ENCODE measurements at regions not wholly inside any gene's neighbourhood (a gene's known extent, or its start where the extent isn't known, plus 50 kb on each side); places are given as distances from the start of the nearest gene placed in this dataset.
A peak's percentile ranks its signal among the peaks of the same experiment; 100 is the strongest.

DNA sequence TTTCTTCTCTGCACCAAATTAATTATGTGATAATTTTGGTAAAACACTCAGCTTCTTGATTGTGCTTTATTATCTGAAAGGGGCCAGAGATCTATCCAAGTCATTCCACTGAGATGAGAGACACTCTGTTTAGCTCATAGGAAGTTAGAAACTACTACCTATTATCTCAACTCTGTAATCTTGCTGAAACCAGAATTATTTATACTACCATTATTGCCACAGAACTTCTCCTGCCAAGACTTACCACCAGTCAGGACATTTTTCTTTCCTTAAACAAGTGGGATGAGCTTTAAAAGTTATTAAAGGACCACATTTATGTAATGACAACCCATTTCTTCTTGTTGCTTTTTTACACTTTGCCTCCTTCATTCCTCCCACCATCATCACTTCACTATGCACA lies 855.6 kb upstream of the PIK3C3 start (continued):
- TF ChIP-seq NRF1 (conservative IDR thresholded peaks at IDR 0.05; ENCODE audit: low read depth, low read length): no peak
- TF ChIP-seq STAT3 (IDR thresholded peaks at IDR 0.05; ENCODE audit: low read depth, low read length): no peak
- no peak for TF ChIP-seq MEF2A (IDR thresholded peaks at IDR 0.05; ENCODE audit: insufficient read depth, low read depth, low read length)
- TF ChIP-seq ATF7 (IDR thresholded peaks at IDR 0.05; ENCODE audit: low read depth): no peak
- TF ChIP-seq ZSCAN29 (IDR thresholded peaks at IDR 0.05): no peak
- no peak for TF ChIP-seq NR2F1 (conservative IDR thresholded peaks at IDR 0.05)

GRCh38 chr18:41096504-41096903 lies 858.5 kb upstream of the PIK3C3 start:
- RAD21 ChIA-PET (ENCODE audit: unreplicated experiment): interaction anchor here (0.8 to 1.5 kb wide), 6 partner anchors 14 to 659 kb away, joined by 3 to 10 read pairs (median 4); no protein-coding TSS in a partner anchor
- no peaks in the 10 kb centered on the region for H3K4me1 ChIP-seq (ENCODE audit: control insufficient read depth, insufficient read depth, low read length)
- FAIRE-seq (no peak), DNase-seq (ENCODE audit: low read depth, low spot score) (no peak), ATAC-seq (peak; percentile 86)
- no peak for TF ChIP-seq NBN (IDR thresholded peaks at IDR 0.05)
- TF ChIP-seq, protein P1, sequence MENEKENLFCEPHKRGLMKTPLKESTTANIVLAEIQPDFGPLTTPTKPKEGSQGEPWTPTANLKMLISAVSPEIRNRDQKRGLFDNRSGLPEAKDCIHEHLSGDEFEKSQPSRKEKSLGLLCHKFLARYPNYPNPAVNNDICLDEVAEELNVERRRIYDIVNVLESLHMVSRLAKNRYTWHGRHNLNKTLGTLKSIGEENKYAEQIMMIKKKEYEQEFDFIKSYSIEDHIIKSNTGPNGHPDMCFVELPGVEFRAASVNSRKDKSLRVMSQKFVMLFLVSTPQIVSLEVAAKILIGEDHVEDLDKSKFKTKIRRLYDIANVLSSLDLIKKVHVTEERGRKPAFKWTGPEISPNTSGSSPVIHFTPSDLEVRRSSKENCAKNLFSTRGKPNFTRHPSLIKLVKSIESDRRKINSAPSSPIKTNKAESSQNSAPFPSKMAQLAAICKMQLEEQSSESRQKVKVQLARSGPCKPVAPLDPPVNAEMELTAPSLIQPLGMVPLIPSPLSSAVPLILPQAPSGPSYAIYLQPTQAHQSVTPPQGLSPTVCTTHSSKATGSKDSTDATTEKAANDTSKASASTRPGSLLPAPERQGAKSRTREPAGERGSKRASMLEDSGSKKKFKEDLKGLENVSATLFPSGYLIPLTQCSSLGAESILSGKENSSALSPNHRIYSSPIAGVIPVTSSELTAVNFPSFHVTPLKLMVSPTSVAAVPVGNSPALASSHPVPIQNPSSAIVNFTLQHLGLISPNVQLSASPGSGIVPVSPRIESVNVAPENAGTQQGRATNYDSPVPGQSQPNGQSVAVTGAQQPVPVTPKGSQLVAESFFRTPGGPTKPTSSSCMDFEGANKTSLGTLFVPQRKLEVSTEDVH (IDR thresholded peaks at IDR 0.05; ENCODE audit: low read depth, partially characterized antibody): no peak
- TF ChIP-seq, protein P2, sequence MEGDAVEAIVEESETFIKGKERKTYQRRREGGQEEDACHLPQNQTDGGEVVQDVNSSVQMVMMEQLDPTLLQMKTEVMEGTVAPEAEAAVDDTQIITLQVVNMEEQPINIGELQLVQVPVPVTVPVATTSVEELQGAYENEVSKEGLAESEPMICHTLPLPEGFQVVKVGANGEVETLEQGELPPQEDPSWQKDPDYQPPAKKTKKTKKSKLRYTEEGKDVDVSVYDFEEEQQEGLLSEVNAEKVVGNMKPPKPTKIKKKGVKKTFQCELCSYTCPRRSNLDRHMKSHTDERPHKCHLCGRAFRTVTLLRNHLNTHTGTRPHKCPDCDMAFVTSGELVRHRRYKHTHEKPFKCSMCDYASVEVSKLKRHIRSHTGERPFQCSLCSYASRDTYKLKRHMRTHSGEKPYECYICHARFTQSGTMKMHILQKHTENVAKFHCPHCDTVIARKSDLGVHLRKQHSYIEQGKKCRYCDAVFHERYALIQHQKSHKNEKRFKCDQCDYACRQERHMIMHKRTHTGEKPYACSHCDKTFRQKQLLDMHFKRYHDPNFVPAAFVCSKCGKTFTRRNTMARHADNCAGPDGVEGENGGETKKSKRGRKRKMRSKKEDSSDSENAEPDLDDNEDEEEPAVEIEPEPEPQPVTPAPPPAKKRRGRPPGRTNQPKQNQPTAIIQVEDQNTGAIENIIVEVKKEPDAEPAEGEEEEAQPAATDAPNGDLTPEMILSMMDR (IDR thresholded peaks at IDR 0.05 in 2 of 3, conservative IDR thresholded peaks at IDR 0.05 in 1 of 3; ENCODE audit: control insufficient read depth in 2 of 3, extremely low read depth in 1 of 3, insufficient read depth in 1 of 3, low read depth in 3 of 3, low read length in 3 of 3): peak in 1 of 3 experiments; percentile 35; a peak in 1 of 6 replicates
- no peak for TF ChIP-seq TBL1XR1 (IDR thresholded peaks at IDR 0.05; ENCODE audit: low read depth, low read length)
- TF ChIP-seq RAD21 (IDR thresholded peaks at IDR 0.05; ENCODE audit: insufficient read depth, low read depth, low read length): peak; percentile 15; the same call in 1 of the 2 replicates
- peak; percentile 22; the same call in 1 of the 2 replicates for TF ChIP-seq SMC3 (IDR thresholded peaks at IDR 0.05; ENCODE audit: borderline replicate concordance, low read length)
- TF ChIP-seq KLF5 (IDR thresholded peaks at IDR 0.05; ENCODE audit: partially characterized antibody): no peak
- H3K27me3 ChIP-seq (replicated peaks in 1 of 2; ENCODE audit: control insufficient read depth in 2 of 2, insufficient read depth in 2 of 2, low read length in 1 of 2): no peaks in the 10 kb centered on the region
- no peak overlapping the region for H3K27ac ChIP-seq (ENCODE audit: control insufficient read depth, insufficient read depth)
- H3K79me2 ChIP-seq (ENCODE audit: control insufficient read depth, insufficient read depth, low read length): no peaks in the 10 kb centered on the region
- POLR2A ChIA-PET: no interaction called here
- SMC1A ChIA-PET (ENCODE audit: uncharacterized antibody, unreplicated experiment): interaction anchor here (1.0 to 1.9 kb wide), 4 partner anchors 13 to 181 kb away, joined by 3 to 16 read pairs (median 4); no protein-coding TSS in a partner anchor
- in situ Hi-C loops (cut with MboI) (no loop called here), intact Hi-C loops (cut with micrococcal nuclease; ENCODE audit: unreplicated experiment) (loop anchor here (1.0 kb wide), 1 partner anchor 161 kb away; no protein-coding TSS in a partner anchor)
- H3K4me3 ChIP-seq: no peak overlapping the region
- H3K36me3 ChIP-seq (ENCODE audit: control insufficient read depth in 2 of 2, insufficient read depth in 2 of 2, low read length in 1 of 2): no peaks in the 10 kb centered on the region
- H2AFZ ChIP-seq (ENCODE audit: control insufficient read depth, low read depth, low read length): no peak overlapping the region
- no peaks in the 10 kb centered on the region for H4K20me1 ChIP-seq (ENCODE audit: control insufficient read depth, insufficient read depth)
- no peaks in the 10 kb centered on the region for H3K9me3 ChIP-seq (replicated peaks; ENCODE audit: control insufficient read depth, insufficient read depth, low read length)
- no peak overlapping the region for H3K9ac ChIP-seq (ENCODE audit: control insufficient read depth, insufficient read depth, low read length)
- WGBS (ENCODE audit: insufficient coverage, insufficient replicate concordance, low lambda C conversion rate, missing lambda C conversion rate): 19% methylated on average over 5 of the region's 5 CpGs
- H3K4me2 ChIP-seq (ENCODE audit: control insufficient read depth, insufficient read depth): no peak overlapping the region
- BruUV-seq (replicated peaks): no TSS peak
- CTCF ChIA-PET: interaction anchor here (0.8 to 1.5 kb wide), 7 partner anchors 24 to 567 kb away, joined by 3 to 18 read pairs (median 4); no protein-coding TSS in a partner anchor

All from GM12878 (cell line).